SU-DHL-6 (cell line): ENCODE measurements at regions not wholly inside any gene's neighbourhood (a gene's known extent, or its start where the extent isn't known, plus 50 kb on each side); places are given as distances from the start of the nearest gene placed in this dataset.
A peak's percentile ranks its signal among the peaks of the same experiment; 100 is the strongest.
"Not testable (repeated sequence)": the region's sequence is repeated elsewhere in the genome, so short reads cannot be mapped to it uniquely, and the experiment has no call there.

Source experiments
- H2AFZ ChIP-seq: fragments of 200-600 bp; sonication (generic); 2 replicates; pipeline ENCODE4 v1.6.1; 2014; ENCODE audit warnings: low read depth, mild to moderate bottlenecking, moderate library complexity, mixed read lengths, antibody characterized with exemption, low read length; ENCODE audit not compliant: severe bottlenecking
- H3F3A ChIP-seq: fragments of 200-600 bp; shearing (Covaris generic); 2 replicates; pipeline ENCODE4 v1.6.0; 2016; ENCODE audit warnings: antibody characterized with exemption, mild to moderate bottlenecking; ENCODE audit not compliant: insufficient read depth
- H3K27ac ChIP-seq: fragments of 200-600 bp; sonication (generic); 2 replicates; pipeline ENCODE4 v1.5.1; 2016; ENCODE audit warnings: low read depth, mild to moderate bottlenecking, low read length, moderate library complexity, mixed read lengths
- H3K27me3 ChIP-seq: fragments of 200-600 bp; sonication (generic), shearing (Covaris generic); 2 replicates; pipeline ENCODE4 v1.6.0; 2014; ENCODE audit warnings: mild to moderate bottlenecking, low read length
- H3K36me3 ChIP-seq: fragments of 200-600 bp; sonication (generic); 2 replicates; pipeline ENCODE4 v1.6.1; 2014; ENCODE audit warnings: mild to moderate bottlenecking, low read length, mixed read lengths
- H3K4me2 ChIP-seq: fragments of 300-600, 200-600 bp; shearing (Covaris generic), sonication (generic); 2 replicates; pipeline ENCODE4 v1.6.0; 2014; ENCODE audit warnings: low read length, low read depth, mild to moderate bottlenecking; ENCODE audit not compliant: poor library complexity, severe bottlenecking
- H3K4me3 ChIP-seq: fragments of 200-600 bp; sonication (generic); 2 replicates; pipeline ENCODE4 v1.5.1; 2014; ENCODE audit warnings: antibody characterized with exemption, low read length, mild to moderate bottlenecking, mixed read lengths; ENCODE audit not compliant: insufficient read depth, poor library complexity, severe bottlenecking
- H3K79me2 ChIP-seq: fragments of 200-600 bp; sonication (generic); 2 replicates; pipeline ENCODE4 v1.6.1; 2014; ENCODE audit warnings: mild to moderate bottlenecking, low read length, moderate library complexity; ENCODE audit not compliant: insufficient read depth
- H3K9ac ChIP-seq: fragments of 200-600 bp; sonication (generic); 2 replicates; pipeline ENCODE4 v1.7.0; 2014; ENCODE audit warnings: mild to moderate bottlenecking, low read length
- H3K9me2 ChIP-seq: fragments of 200-600 bp; sonication (generic); replicated peaks from 2 replicates; pipeline ENCODE4 v1.6.1; 2014; ENCODE audit warnings: low read length; ENCODE audit not compliant: insufficient read depth
- H3K9me3 ChIP-seq: fragments of 200-600 bp; sonication (generic); 2 replicates; pipeline ENCODE4 v1.6.1; 2014; ENCODE audit warnings: low read length, mixed read lengths; ENCODE audit not compliant: insufficient read depth
- H4K20me1 ChIP-seq: fragments of 200-600 bp; sonication (generic); 2 replicates; pipeline ENCODE4 v1.6.1; 2014; ENCODE audit warnings: low read depth, mild to moderate bottlenecking, antibody characterized with exemption, low read length, moderate library complexity, mixed read lengths
- CTCF ChIP-seq: fragments of 200-600 bp; sonication (generic); IDR thresholded peaks from one replicate; pipeline ENCODE4 v1.5.1; 2017; ENCODE audit warnings: antibody characterized with exemption, mild to moderate bottlenecking, low read length, moderate library complexity; ENCODE audit not compliant: insufficient read depth, poor library complexity, severe bottlenecking
- EZH2phosphoT487 ChIP-seq: fragments of 200-600 bp; sonication (generic), shearing (Covaris generic); conservative IDR thresholded peaks from 2 replicates; pipeline ENCODE4 v1.6.1; 2018; ENCODE audit warnings: mild to moderate bottlenecking, antibody characterized with exemption, low read length, moderate library complexity, mixed read lengths

- H3K36me3 ChIP-seq = no peaks in the 10 kb centered on the region
- TF ChIP-seq CTCF = no peak
- TF ChIP-seq EZH2phosphoT487 = no peak
- H3K4me2 ChIP-seq = no peak overlapping the region
- no peaks in the 10 kb centered on the region for H3K27me3 ChIP-seq
- no peaks in the 10 kb centered on the region for H3K9me2 ChIP-seq
- H2AFZ ChIP-seq = no peak overlapping the region
- H3F3A ChIP-seq = no peaks in the 10 kb centered on the region
- no peak overlapping the region for H3K4me3 ChIP-seq
- no peaks in the 10 kb centered on the region for H4K20me1 ChIP-seq
- H3K27ac ChIP-seq = no peak overlapping the region
- no peaks in the 10 kb centered on the region for H3K9me3 ChIP-seq
- H3K9ac ChIP-seq = no peak overlapping the region
- no peaks in the 10 kb centered on the region for H3K79me2 ChIP-seq
Observed at GRCh38 chr14:57049848-57050247, 218.9 kb downstream of the EXOC5 start.

- H3K4me2 ChIP-seq = no peak overlapping the region
- no peak for TF ChIP-seq CTCF
- TF ChIP-seq EZH2phosphoT487 = no peak
- no peaks in the 10 kb centered on the region for H3K36me3 ChIP-seq
- H3K9me2 ChIP-seq = no peaks in the 10 kb centered on the region
- no peaks in the 10 kb centered on the region for H3F3A ChIP-seq
- no peaks in the 10 kb centered on the region for H3K9me3 ChIP-seq
- H4K20me1 ChIP-seq = no peaks in the 10 kb centered on the region
- no peak overlapping the region for H3K9ac ChIP-seq
- H3K27me3 ChIP-seq = no peaks in the 10 kb centered on the region
- no peak overlapping the region for H3K27ac ChIP-seq
- no peak overlapping the region for H3K4me3 ChIP-seq
- no peaks in the 10 kb centered on the region for H3K79me2 ChIP-seq
- no peak overlapping the region for H2AFZ ChIP-seq
Observed at GRCh38 chr14:57046175-57046574, 222.5 kb downstream of the EXOC5 start.

- not testable (repeated sequence) for H3K9me3 ChIP-seq, H3K27ac ChIP-seq, H3K4me3 ChIP-seq, H3F3A ChIP-seq, H4K20me1 ChIP-seq, H3K4me2 ChIP-seq, H3K9me2 ChIP-seq, H3K9ac ChIP-seq, H2AFZ ChIP-seq, H3K36me3 ChIP-seq, H3K27me3 ChIP-seq, H3K79me2 ChIP-seq
Observed at GRCh38 chr14:57044101-57044973, 224.4 kb downstream of the EXOC5 start.

GRCh38 chr14:57038689-57039088 is 228.4 kb upstream of the OTX2 start:
- Histone ChIP-seq H3K4me3 (no peak overlapping the region), H2AFZ (no peak overlapping the region), H3K27ac (no peak overlapping the region), H4K20me1 (no peaks in the 10 kb centered on the region), H3K4me2 (peak overlapping the region; percentile 11), H3K9me2 (no peaks in the 10 kb centered on the region), H3K9me3 (no peaks in the 10 kb centered on the region), H3F3A (no peaks in the 10 kb centered on the region), H3K9ac (no peak overlapping the region), H3K27me3 (peaks cover 2% of the 10 kb centered on the region; the same call in 1 of the 2 replicates), H3K79me2 (no peaks in the 10 kb centered on the region), H3K36me3 (no peaks in the 10 kb centered on the region)
- TF ChIP-seq CTCF (no peak), EZH2phosphoT487 (no peak)
